GM12878 (cell line): ENCODE measurements at regions not wholly inside any gene's neighbourhood (a gene's known extent, or its start where the extent isn't known, plus 50 kb on each side); places are given as distances from the start of the nearest gene placed in this dataset.

Experiments used
- ATAC-seq: fragments of 200-7000 bp; cut with Tn5 transposase; 3 replicates; pipeline ENCODE4 v1.9.1; 2020; ENCODE audit warnings: mild to moderate bottlenecking, moderate library complexity
- BruUV-seq: library from RNA; stranded (reverse); fragments of 400-500 nt; replicated peaks from 2 replicates; lab custom pipeline; 2021; lab: Mats Ljungman, UMichigan
- CTCF ChIA-PET: fragments of 300-600 bp; sonication (Branson Sonifier 250); formaldehyde crosslinking; extraction: SDS; loops from one replicate; lab custom pipeline; 2021; ENCODE audit warnings: inconsistent platforms; lab: Yijun Ruan, JAX
- POLR2A ChIA-PET: fragments of 350-600 bp; formaldehyde crosslinking; extraction: SDS; loops from one replicate; lab custom pipeline; 2021; ENCODE audit warnings: inconsistent platforms; lab: Charles Lee
- RAD21 ChIA-PET: fragments of 300-600 bp; sonication (Branson Sonifier 250); formaldehyde crosslinking; loops from one replicate; lab custom pipeline; 2023; ENCODE audit warnings: antibody characterized with exemption; ENCODE audit not compliant: unreplicated experiment; lab: Charles Lee
- SMC1A ChIA-PET: fragments of 300-600 bp; sonication (Branson Sonifier 250); formaldehyde crosslinking; loops from one replicate; lab custom pipeline; 2023; ENCODE audit not compliant: unreplicated experiment, uncharacterized antibody; lab: Charles Lee
- DNase-seq: peaks from one replicate; pipeline ENCODE4 v3.0.0-alpha.2; 2011; ENCODE audit warnings: low read depth, low spot score
- FAIRE-seq: peaks from 3 replicates; lab custom pipeline; 2011; peaks lifted over from hg19 to GRCh38; lab: Jason Lieb, UNC
- H2AFZ ChIP-seq: 2 replicates; pipeline ENCODE4 v1.6.0; 2011; ENCODE audit warnings: low read depth, low read length, control low read depth; ENCODE audit not compliant: control insufficient read depth
- H3K27ac ChIP-seq: 2 replicates; pipeline ENCODE4 v1.5.1; 2011; ENCODE audit warnings: control low read depth; ENCODE audit not compliant: control insufficient read depth, insufficient read depth
- H3K27me3 ChIP-seq, 2 experiments: replicated peaks in 1 of 2; 2 replicates each; pipeline versions ENCODE4 v1.6.0 to v1.6.1; 2011; ENCODE audit warnings: low read length in 1 of 2; ENCODE audit not compliant: control insufficient read depth in 2 of 2, insufficient read depth in 2 of 2
- H3K36me3 ChIP-seq, 2 experiments: 2 replicates each; pipeline ENCODE4 v1.5.1; 2011; ENCODE audit warnings: low read length in 1 of 2; ENCODE audit not compliant: control insufficient read depth in 2 of 2, insufficient read depth in 2 of 2
- H3K4me1 ChIP-seq: 2 replicates; pipeline ENCODE4 v1.6.1; 2011; ENCODE audit warnings: mild to moderate bottlenecking, low read length, moderate library complexity, mixed read lengths; ENCODE audit not compliant: control insufficient read depth, insufficient read depth
- H3K4me2 ChIP-seq: 2 replicates; pipeline ENCODE4 v1.6.0; 2011; ENCODE audit warnings: control low read depth; ENCODE audit not compliant: control insufficient read depth, insufficient read depth
- H3K4me3 ChIP-seq: fragments of 200-600 bp; sonication (generic); 2 replicates; pipeline ENCODE4 v1.5.1; 2016
- H3K79me2 ChIP-seq: 2 replicates; pipeline ENCODE4 v1.6.0; 2011; ENCODE audit warnings: low read length; ENCODE audit not compliant: control insufficient read depth, insufficient read depth
- H3K9ac ChIP-seq: 2 replicates; pipeline ENCODE4 v1.8.0; 2011; ENCODE audit warnings: low read length, control low read depth, mixed read lengths; ENCODE audit not compliant: control insufficient read depth, insufficient read depth
- H3K9me3 ChIP-seq: replicated peaks from 3 replicates; pipeline ENCODE4 v1.5.1; 2011; ENCODE audit warnings: mild to moderate bottlenecking, low read length; ENCODE audit not compliant: control insufficient read depth, insufficient read depth
- H4K20me1 ChIP-seq: 2 replicates; pipeline ENCODE4 v1.6.0; 2011; ENCODE audit not compliant: control insufficient read depth, insufficient read depth
- JUND ChIP-seq: IDR thresholded peaks from 2 replicates; pipeline ENCODE4 v1.6.1; 2012; ENCODE audit warnings: low read depth, mild to moderate bottlenecking, low read length, improper control_type of control experiment, moderate library complexity
- MEF2B ChIP-seq: fragments of 450-650 bp; IDR thresholded peaks from 2 replicates; pipeline ENCODE4 v1.6.1; 2018; ENCODE audit warnings: mild to moderate bottlenecking, moderate library complexity; ENCODE audit not compliant: partially characterized antibody, poor library complexity, severe bottlenecking
- PAX8 ChIP-seq: fragments of 450-650 bp; IDR thresholded peaks from 2 replicates; pipeline ENCODE4 v1.6.1; 2017; ENCODE audit warnings: mild to moderate bottlenecking, moderate library complexity
- SRF ChIP-seq, 2 experiments: IDR thresholded peaks; 2 replicates each; pipeline ENCODE4 v1.6.1; 2011; ENCODE audit warnings: low read depth in 2 of 2, low read length in 2 of 2, mild to moderate bottlenecking in 1 of 2, moderate library complexity in 1 of 2
- STAT1 ChIP-seq: fragments of 450-650 bp; conservative IDR thresholded peaks from 2 replicates; pipeline ENCODE4 v1.6.1; 2014; ENCODE audit warnings: antibody characterized with exemption, mild to moderate bottlenecking
- ZNF274 ChIP-seq: IDR thresholded peaks from one replicate; pipeline ENCODE4 v1.8.0; 2011; ENCODE audit not compliant: insufficient read length, insufficient read depth
- WGBS: methylation state at CpG from one replicate; pipeline ENCODE4 v1.1.6; 2016; ENCODE audit warnings: low lambda C conversion rate; ENCODE audit not compliant: insufficient replicate concordance, insufficient coverage; ENCODE audit errors: missing lambda C conversion rate; 5-methylcytosine and 5-hydroxymethylcytosine counted together
- in situ Hi-C: fragments of 300-500 bp; cut with MboI; formaldehyde crosslinking; loops from 9 replicates; pipeline ENCODE4 v1.14.3; 2018; ENCODE audit warnings: mixed read lengths
- intact Hi-C: fragments of 100-400 bp; cut with micrococcal nuclease; formaldehyde crosslinking; loops from one replicate; pipeline ENCODE4 v1.14.2; 2022; ENCODE audit not compliant: unreplicated experiment
- TF ChIP-seq, protein P1 (sequence below): IDR thresholded peaks from 2 replicates; pipeline ENCODE4 v1.6.1; 2011; ENCODE audit warnings: low read depth, mild to moderate bottlenecking, low read length, moderate library complexity, borderline replicate concordance; ENCODE audit errors: extremely low read depth
- TF ChIP-seq, protein P2 (sequence below): fragments of 450-650 bp; IDR thresholded peaks from 2 replicates; pipeline ENCODE4 v1.6.1; 2016; ENCODE audit warnings: mild to moderate bottlenecking, moderate library complexity, borderline replicate concordance
- TF ChIP-seq, protein P3 (sequence below): fragments of 450-650 bp; IDR thresholded peaks from 2 replicates; pipeline ENCODE4 v1.6.1; 2017; ENCODE audit warnings: mild to moderate bottlenecking, moderate library complexity

DNA sequence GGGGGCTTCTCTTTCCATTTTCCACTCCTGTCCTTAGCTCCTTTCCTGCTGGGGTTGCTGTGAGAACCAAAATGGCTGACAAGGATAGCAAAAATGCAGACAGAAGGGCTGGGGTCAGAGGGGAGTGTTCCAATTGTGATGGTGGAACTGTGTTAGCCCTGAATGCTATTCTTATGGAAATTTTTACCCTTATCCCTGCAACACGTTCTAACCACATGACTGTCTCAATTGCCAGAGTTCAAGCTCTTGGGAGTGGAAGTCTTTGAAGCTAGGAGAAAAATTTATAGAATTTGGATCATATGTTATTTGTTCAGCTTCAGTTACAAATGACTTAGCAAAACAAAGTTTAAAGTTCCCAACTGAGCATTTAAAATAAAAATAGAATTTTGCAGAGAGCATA lies 134.1 kb downstream of the ADCYAP1R1 start:
- no peak overlapping the region for H2AFZ ChIP-seq
- TF ChIP-seq, protein P1, sequence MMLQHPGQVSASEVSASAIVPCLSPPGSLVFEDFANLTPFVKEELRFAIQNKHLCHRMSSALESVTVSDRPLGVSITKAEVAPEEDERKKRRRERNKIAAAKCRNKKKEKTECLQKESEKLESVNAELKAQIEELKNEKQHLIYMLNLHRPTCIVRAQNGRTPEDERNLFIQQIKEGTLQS = no peak
- TF ChIP-seq MEF2B (no peak), STAT1 (no peak), ZNF274 (no peak), SRF (IDR thresholded peaks at IDR 0.05; ENCODE audit: low read depth in 2 of 2, low read length in 2 of 2) (no peak), PAX8 (no peak), JUND (no peak)
- TF ChIP-seq, protein P2, sequence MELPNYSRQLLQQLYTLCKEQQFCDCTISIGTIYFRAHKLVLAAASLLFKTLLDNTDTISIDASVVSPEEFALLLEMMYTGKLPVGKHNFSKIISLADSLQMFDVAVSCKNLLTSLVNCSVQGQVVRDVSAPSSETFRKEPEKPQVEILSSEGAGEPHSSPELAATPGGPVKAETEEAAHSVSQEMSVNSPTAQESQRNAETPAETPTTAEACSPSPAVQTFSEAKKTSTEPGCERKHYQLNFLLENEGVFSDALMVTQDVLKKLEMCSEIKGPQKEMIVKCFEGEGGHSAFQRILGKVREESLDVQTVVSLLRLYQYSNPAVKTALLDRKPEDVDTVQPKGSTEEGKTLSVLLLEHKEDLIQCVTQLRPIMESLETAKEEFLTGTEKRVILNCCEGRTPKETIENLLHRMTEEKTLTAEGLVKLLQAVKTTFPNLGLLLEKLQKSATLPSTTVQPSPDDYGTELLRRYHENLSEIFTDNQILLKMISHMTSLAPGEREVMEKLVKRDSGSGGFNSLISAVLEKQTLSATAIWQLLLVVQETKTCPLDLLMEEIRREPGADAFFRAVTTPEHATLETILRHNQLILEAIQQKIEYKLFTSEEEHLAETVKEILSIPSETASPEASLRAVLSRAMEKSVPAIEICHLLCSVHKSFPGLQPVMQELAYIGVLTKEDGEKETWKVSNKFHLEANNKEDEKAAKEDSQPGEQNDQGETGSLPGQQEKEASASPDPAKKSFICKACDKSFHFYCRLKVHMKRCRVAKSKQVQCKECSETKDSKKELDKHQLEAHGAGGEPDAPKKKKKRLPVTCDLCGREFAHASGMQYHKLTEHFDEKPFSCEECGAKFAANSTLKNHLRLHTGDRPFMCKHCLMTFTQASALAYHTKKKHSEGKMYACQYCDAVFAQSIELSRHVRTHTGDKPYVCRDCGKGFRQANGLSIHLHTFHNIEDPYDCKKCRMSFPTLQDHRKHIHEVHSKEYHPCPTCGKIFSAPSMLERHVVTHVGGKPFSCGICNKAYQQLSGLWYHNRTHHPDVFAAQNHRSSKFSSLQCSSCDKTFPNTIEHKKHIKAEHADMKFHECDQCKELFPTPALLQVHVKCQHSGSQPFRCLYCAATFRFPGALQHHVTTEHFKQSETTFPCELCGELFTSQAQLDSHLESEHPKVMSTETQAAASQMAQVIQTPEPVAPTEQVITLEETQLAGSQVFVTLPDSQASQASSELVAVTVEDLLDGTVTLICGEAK = no peak
- TF ChIP-seq, protein P3, sequence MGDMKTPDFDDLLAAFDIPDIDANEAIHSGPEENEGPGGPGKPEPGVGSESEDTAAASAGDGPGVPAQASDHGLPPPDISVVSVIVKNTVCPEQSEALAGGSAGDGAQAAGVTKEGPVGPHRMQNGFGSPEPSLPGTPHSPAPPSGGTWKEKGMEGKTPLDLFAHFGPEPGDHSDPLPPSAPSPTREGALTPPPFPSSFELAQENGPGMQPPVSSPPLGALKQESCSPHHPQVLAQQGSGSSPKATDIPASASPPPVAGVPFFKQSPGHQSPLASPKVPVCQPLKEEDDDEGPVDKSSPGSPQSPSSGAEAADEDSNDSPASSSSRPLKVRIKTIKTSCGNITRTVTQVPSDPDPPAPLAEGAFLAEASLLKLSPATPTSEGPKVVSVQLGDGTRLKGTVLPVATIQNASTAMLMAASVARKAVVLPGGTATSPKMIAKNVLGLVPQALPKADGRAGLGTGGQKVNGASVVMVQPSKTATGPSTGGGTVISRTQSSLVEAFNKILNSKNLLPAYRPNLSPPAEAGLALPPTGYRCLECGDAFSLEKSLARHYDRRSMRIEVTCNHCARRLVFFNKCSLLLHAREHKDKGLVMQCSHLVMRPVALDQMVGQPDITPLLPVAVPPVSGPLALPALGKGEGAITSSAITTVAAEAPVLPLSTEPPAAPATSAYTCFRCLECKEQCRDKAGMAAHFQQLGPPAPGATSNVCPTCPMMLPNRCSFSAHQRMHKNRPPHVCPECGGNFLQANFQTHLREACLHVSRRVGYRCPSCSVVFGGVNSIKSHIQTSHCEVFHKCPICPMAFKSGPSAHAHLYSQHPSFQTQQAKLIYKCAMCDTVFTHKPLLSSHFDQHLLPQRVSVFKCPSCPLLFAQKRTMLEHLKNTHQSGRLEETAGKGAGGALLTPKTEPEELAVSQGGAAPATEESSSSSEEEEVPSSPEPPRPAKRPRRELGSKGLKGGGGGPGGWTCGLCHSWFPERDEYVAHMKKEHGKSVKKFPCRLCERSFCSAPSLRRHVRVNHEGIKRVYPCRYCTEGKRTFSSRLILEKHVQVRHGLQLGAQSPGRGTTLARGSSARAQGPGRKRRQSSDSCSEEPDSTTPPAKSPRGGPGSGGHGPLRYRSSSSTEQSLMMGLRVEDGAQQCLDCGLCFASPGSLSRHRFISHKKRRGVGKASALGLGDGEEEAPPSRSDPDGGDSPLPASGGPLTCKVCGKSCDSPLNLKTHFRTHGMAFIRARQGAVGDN = no peak
- H3K9me3 ChIP-seq = no peaks in the 10 kb centered on the region
- no peaks in the 10 kb centered on the region for H3K4me1 ChIP-seq
- no peak overlapping the region for H3K27ac ChIP-seq
- DNase-seq (no peak), ATAC-seq (no peak), FAIRE-seq (no peak)
- no peaks in the 10 kb centered on the region for H4K20me1 ChIP-seq
- no peaks in the 10 kb centered on the region for H3K27me3 ChIP-seq
- WGBS = 0% methylated on average over 1 of the region's 1 CpG
- ChIA-PET SMC1A (interaction anchor here (0.9 kb wide), 1 partner anchor 303 kb away, joined by 3 read pairs; no protein-coding TSS in a partner anchor), CTCF (interaction anchor here (1.1 kb wide), 1 partner anchor 52 kb away, joined by 3 read pairs; no protein-coding TSS in a partner anchor), RAD21 (no interaction called here), POLR2A (no interaction called here)
- H3K9ac ChIP-seq = no peak overlapping the region
- H3K4me3 ChIP-seq = no peak overlapping the region
- intact Hi-C loops (no loop called here), in situ Hi-C loops (no loop called here)
- no TSS peak for BruUV-seq
- H3K36me3 ChIP-seq = no peaks in the 10 kb centered on the region
- H3K4me2 ChIP-seq = no peak overlapping the region
- H3K79me2 ChIP-seq = no peaks in the 10 kb centered on the region
